Endodermal cell (in vitro differentiated cells): ENCODE measurements at regions not wholly inside any gene's neighbourhood (a gene's known extent, or its start where the extent isn't known, plus 50 kb on each side); places are given as distances from the start of the nearest gene placed in this dataset.

Source experiments
- DNase-seq: peaks from one replicate; pipeline ENCODE4 v3.0.0-alpha.2; 2017
- H3K27ac ChIP-seq: 2 replicates; pipeline ENCODE4 v1.5.1; 2013; ENCODE audit warnings: mild to moderate bottlenecking, low read depth, low read length, moderate library complexity
- H3K27me3 ChIP-seq: 2 replicates; pipeline ENCODE4 v1.6.1; 2013; ENCODE audit warnings: mild to moderate bottlenecking, low read length, moderate library complexity; ENCODE audit not compliant: insufficient read depth, control insufficient read depth, poor library complexity, severe bottlenecking
- H3K36me3 ChIP-seq: 2 replicates; pipeline ENCODE4 v1.7.0; 2013; ENCODE audit warnings: mild to moderate bottlenecking, low read length, moderate library complexity; ENCODE audit not compliant: control insufficient read depth, insufficient read depth
- H3K4me1 ChIP-seq: one replicate; pipeline ENCODE4 v1.7.0; 2013; ENCODE audit warnings: low read length; ENCODE audit not compliant: control insufficient read depth, insufficient read depth
- H3K4me3 ChIP-seq: 2 replicates; pipeline ENCODE4 v1.5.1; 2013; ENCODE audit warnings: mild to moderate bottlenecking, low read length, moderate library complexity
- H3K9ac ChIP-seq: 2 replicates; pipeline ENCODE4 v1.6.1; 2013; ENCODE audit warnings: mild to moderate bottlenecking, low read length, moderate library complexity; ENCODE audit not compliant: poor library complexity, severe bottlenecking; ENCODE audit errors: extremely low read depth
- H3K9me3 ChIP-seq: 2 replicates; pipeline ENCODE4 v1.6.1; 2013; ENCODE audit warnings: mild to moderate bottlenecking, low read length, moderate library complexity; ENCODE audit not compliant: control insufficient read depth
- H3K27ac Mint-ChIP-seq: 2 replicates; pipeline ENCODE4 v1.8.0; 2020; ENCODE audit warnings: mixed read lengths
- H3K27me3 Mint-ChIP-seq: 2 replicates; pipeline ENCODE4 v1.8.0; 2021; ENCODE audit warnings: mild to moderate bottlenecking, mixed read lengths; ENCODE audit not compliant: insufficient read depth
- H3K36me3 Mint-ChIP-seq: 2 replicates; pipeline ENCODE4 v1.8.0; 2020; ENCODE audit warnings: low read depth, mixed read lengths
- H3K4me1 Mint-ChIP-seq: 2 replicates; pipeline ENCODE4 v1.8.0; 2020; ENCODE audit warnings: mixed read lengths
- H3K4me3 Mint-ChIP-seq: 2 replicates; pipeline ENCODE4 v1.8.0; 2020; ENCODE audit warnings: mild to moderate bottlenecking, moderate library complexity, mixed read lengths
- H3K9me3 Mint-ChIP-seq: 2 replicates; pipeline ENCODE4 v1.8.0; 2020; ENCODE audit warnings: mild to moderate bottlenecking, mixed read lengths
- CTCF ChIP-seq: fragments of 200-600 bp; sonication (generic); conservative IDR thresholded peaks from 2 replicates; pipeline ENCODE4 v1.5.0; 2021; ENCODE audit warnings: antibody characterized with exemption, mild to moderate bottlenecking
- WGBS, 2 experiments: methylation state at CpG; one replicate each; pipeline versions ENCODE4 v1.1.5 to v1.1.7; 2013; ENCODE audit warnings: missing lambda C conversion rate in 2 of 2, mixed read lengths in 1 of 2; ENCODE audit not compliant: insufficient coverage in 1 of 2, insufficient read length in 1 of 2; 5-methylcytosine and 5-hydroxymethylcytosine counted together

GRCh38 chr10:130958003-130958402, 353.5 kb downstream of the TCERG1L start:
- no peaks in the 10 kb centered on the region for H3K36me3 Mint-ChIP-seq
- no peak overlapping the region for H3K4me3 Mint-ChIP-seq
- no peaks in the 10 kb centered on the region for H3K9me3 Mint-ChIP-seq
- H3K27ac ChIP-seq, result no peak overlapping the region
- WGBS, 2 experiments, result 69 to 89% methylated on average over 4 to 6 of the region's 6 CpGs
- no peaks in the 10 kb centered on the region for H3K27me3 Mint-ChIP-seq
- H3K27me3 ChIP-seq, result no peaks in the 10 kb centered on the region
- H3K9ac ChIP-seq, result no peak overlapping the region
- peak; percentile 33 for DNase-seq
- TF ChIP-seq CTCF, result no peak
- H3K27ac Mint-ChIP-seq, result no peak overlapping the region
- no peaks in the 10 kb centered on the region for H3K4me1 ChIP-seq
- H3K4me3 ChIP-seq, result no peak overlapping the region
- no peaks in the 10 kb centered on the region for H3K36me3 ChIP-seq
- H3K4me1 Mint-ChIP-seq, result no peaks in the 10 kb centered on the region
- no peaks in the 10 kb centered on the region for H3K9me3 ChIP-seq

GRCh38 chr10:130958981-130959751, 352.4 kb downstream of the TCERG1L start:
- peak; percentile 14 for DNase-seq
- WGBS, 2 experiments, result 91 to 95% methylated on average over 14 to 16 of the region's 16 CpGs
- Histone ChIP-seq H3K4me3 (no peak overlapping the region), H3K27me3 (no peaks in the 10 kb centered on the region), H3K4me1 (no peaks in the 10 kb centered on the region), H3K27ac (no peak overlapping the region), H3K36me3 (no peaks in the 10 kb centered on the region), H3K9me3 (no peaks in the 10 kb centered on the region), H3K9ac (no peak overlapping the region)
- no peak overlapping the region for H3K4me3 Mint-ChIP-seq
- no peaks in the 10 kb centered on the region for H3K27me3 Mint-ChIP-seq
- no peaks in the 10 kb centered on the region for H3K9me3 Mint-ChIP-seq
- H3K36me3 Mint-ChIP-seq, result no peaks in the 10 kb centered on the region
- H3K27ac Mint-ChIP-seq, result no peak overlapping the region
- no peaks in the 10 kb centered on the region for H3K4me1 Mint-ChIP-seq
- no peak for TF ChIP-seq CTCF

GRCh38 chr10:130959752-130960195, 351.7 kb downstream of the TCERG1L start:
- Mint-ChIP-seq H3K27ac (no peak overlapping the region), H3K4me1 (no peaks in the 10 kb centered on the region), H3K9me3 (no peaks in the 10 kb centered on the region), H3K27me3 (no peaks in the 10 kb centered on the region), H3K4me3 (no peak overlapping the region), H3K36me3 (no peaks in the 10 kb centered on the region)
- H3K4me3 ChIP-seq, result no peak overlapping the region
- 90 to 91% methylated on average over 8 of the region's 8 CpGs for WGBS, 2 experiments
- no peaks in the 10 kb centered on the region for H3K27me3 ChIP-seq
- H3K36me3 ChIP-seq, result no peaks in the 10 kb centered on the region
- peak; percentile 4 for DNase-seq
- no peaks in the 10 kb centered on the region for H3K9me3 ChIP-seq
- TF ChIP-seq CTCF, result no peak
- no peak overlapping the region for H3K27ac ChIP-seq
- no peaks in the 10 kb centered on the region for H3K4me1 ChIP-seq
- no peak overlapping the region for H3K9ac ChIP-seq
